ENCODE measurements at regions not wholly inside any gene's neighbourhood (a gene's known extent, or its start where the extent isn't known, plus 50 kb on each side); places are given as distances from the start of the nearest gene placed in this dataset.

GRCh38 chr14:71203306-71203705 is 296.0 kb downstream of the PCNX1 start:
- no peak for DNase-seq

GRCh38 chr14:71204231-71204630 is 297.0 kb downstream of the PCNX1 start:
- DNase-seq = no peak

GRCh38 chr14:71204768-71205167 is 297.5 kb downstream of the PCNX1 start:
- no peak for DNase-seq

- DNase-seq = no peak
Observed at GRCh38 chr14:71206123-71206522, 298.9 kb downstream of the PCNX1 start.

GRCh38 chr14:71206766-71207371 is 299.6 kb downstream of the PCNX1 start:
- no peak for DNase-seq

- no peak for DNase-seq
Observed at GRCh38 chr14:71208702-71209357, 301.6 kb downstream of the PCNX1 start.

GRCh38 chr14:71209888-71210287 is 302.6 kb downstream of the PCNX1 start:
- no peak for DNase-seq

GRCh38 chr14:71212093-71212492 is 304.8 kb downstream of the PCNX1 start:
- DNase-seq = no peak

- no peak for DNase-seq
Observed at GRCh38 chr14:71212683-71213107, 305.4 kb downstream of the PCNX1 start.

GRCh38 chr14:71214241-71214640 is 307.0 kb downstream of the PCNX1 start:
- DNase-seq = no peak

- no peak for DNase-seq
Observed at GRCh38 chr14:71220462-71220861, 313.2 kb downstream of the PCNX1 start.

- no peak for DNase-seq
Observed at GRCh38 chr14:71221119-71221518, 313.9 kb downstream of the PCNX1 start.

GRCh38 chr14:71225113-71225512 is 317.9 kb downstream of the PCNX1 start:
- DNase-seq = no peak

- DNase-seq = no peak
Observed at GRCh38 chr14:71228711-71229110, 321.5 kb downstream of the PCNX1 start.

- no peak for DNase-seq
Observed at GRCh38 chr14:71229875-71230274, 322.6 kb downstream of the PCNX1 start.

- DNase-seq = no peak
Observed at GRCh38 chr14:71230897-71231296, 323.6 kb downstream of the PCNX1 start.

- no peak for DNase-seq
Observed at GRCh38 chr14:71231521-71232393, 324.5 kb downstream of the PCNX1 start.

GRCh38 chr14:71232506-71232905 is 325.2 kb downstream of the PCNX1 start:
- DNase-seq = no peak

GRCh38 chr14:71235875-71236274 is 328.6 kb downstream of the PCNX1 start:
- no peak for DNase-seq

- DNase-seq = no peak
Observed at GRCh38 chr14:71236487-71236886, 329.2 kb downstream of the PCNX1 start.

GRCh38 chr14:71237556-71237955 is 330.3 kb downstream of the PCNX1 start:
- DNase-seq = no peak

- no peak for DNase-seq
Observed at GRCh38 chr14:71238835-71239234, 331.6 kb downstream of the PCNX1 start.

GRCh38 chr14:71240171-71240570 is 332.9 kb downstream of the PCNX1 start:
- DNase-seq = no peak

All from CD4-positive, alpha-beta T cell treated with Interleukin-6 for 4 hours (primary cell).